Neural progenitor cell (in vitro differentiated cells): ENCODE measurements at regions not wholly inside any gene's neighbourhood (a gene's known extent, or its start where the extent isn't known, plus 50 kb on each side); places are given as distances from the start of the nearest gene placed in this dataset.

Source experiments
- CTCF ChIP-seq: fragments of 200-600 bp; sonication (generic); IDR thresholded peaks from 2 replicates; pipeline ENCODE4 v1.5.1; 2017; ENCODE audit warnings: antibody characterized with exemption, mild to moderate bottlenecking
- EZH2 ChIP-seq: fragments of 200-600 bp; sonication (generic); IDR thresholded peaks from 2 replicates; pipeline ENCODE4 v1.6.1; 2017; ENCODE audit warnings: antibody characterized with exemption, mild to moderate bottlenecking, moderate library complexity
- EZH2phosphoT487 ChIP-seq: fragments of 200-600 bp; sonication (generic); IDR thresholded peaks from 2 replicates; pipeline ENCODE4 v1.6.1; 2017; ENCODE audit warnings: antibody characterized with exemption

- TF ChIP-seq CTCF (no peak), EZH2 (no peak), EZH2phosphoT487 (no peak)
These were observed 526.8 kb downstream of the XIRP2 start for GRCh38 chr2:167415068-167415467.
